HL-60 (cell line): ENCODE measurements at regions not wholly inside any gene's neighbourhood (a gene's known extent, or its start where the extent isn't known, plus 50 kb on each side); places are given as distances from the start of the nearest gene placed in this dataset.

Experiments used
- DNase-seq, 2 experiments: peaks; one replicate each; pipeline ENCODE4 v3.0.0-alpha.2; 2010 to 2020; ENCODE audit warnings: low read depth in 1 of 2, low spot score in 1 of 2
- H3K27ac ChIP-seq: fragments of 250-450 bp; sonication (Bioruptor Pico); replicated peaks from 2 replicates; pipeline ENCODE4 v1.5.1; 2020; ENCODE audit warnings: mild to moderate bottlenecking, moderate library complexity
- H3K27me3 ChIP-seq: fragments of 250-450 bp; sonication (Bioruptor Pico); 2 replicates; pipeline ENCODE4 v1.5.1; 2021; ENCODE audit warnings: mild to moderate bottlenecking, moderate library complexity; ENCODE audit not compliant: insufficient read depth, poor library complexity, severe bottlenecking
- H3K4me3 ChIP-seq: replicated peaks from 2 replicates; pipeline ENCODE4 v1.5.1; 2011; ENCODE audit warnings: mild to moderate bottlenecking, control low read depth, low read length; ENCODE audit not compliant: insufficient read depth
- GABPA ChIP-seq: IDR thresholded peaks from 2 replicates; pipeline ENCODE4 v1.6.1; 2012; ENCODE audit warnings: low read depth
- POLR2AphosphoS5 ChIP-seq: IDR thresholded peaks from 2 replicates; pipeline ENCODE4 v1.6.1; 2012; ENCODE audit warnings: low read depth
- REST ChIP-seq: IDR thresholded peaks from 2 replicates; pipeline ENCODE4 v1.6.1; 2012; ENCODE audit warnings: low read depth; ENCODE audit not compliant: insufficient replicate concordance
- SPI1 ChIP-seq: IDR thresholded peaks from 2 replicates; pipeline ENCODE4 v1.6.1; 2012; ENCODE audit warnings: low read depth, mild to moderate bottlenecking, borderline replicate concordance
- TF ChIP-seq, protein P1 (sequence below): IDR thresholded peaks from one replicate; pipeline ENCODE4 v1.5.1; 2011; ENCODE audit warnings: low read length, control low read depth, inconsistent platforms; ENCODE audit not compliant: insufficient read depth

DNA sequence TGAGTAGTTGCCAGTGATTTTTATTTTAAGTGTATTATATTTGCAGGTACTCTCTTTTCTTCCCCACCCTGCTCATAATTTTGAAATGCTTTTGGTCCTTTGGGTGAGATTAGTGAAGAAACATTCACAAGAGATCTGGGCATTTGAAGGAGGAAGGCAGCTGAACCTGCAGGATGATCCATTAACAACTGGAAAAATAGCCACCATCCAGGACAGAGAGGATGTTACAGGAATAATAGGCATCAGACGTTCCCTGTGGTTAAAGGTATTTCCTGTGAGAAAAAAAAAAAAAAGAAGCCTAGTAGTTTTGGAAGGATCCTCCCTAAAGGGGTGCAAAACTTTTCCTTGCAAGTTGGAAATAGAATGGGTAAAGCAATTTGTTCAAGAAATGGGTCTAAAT is 145.3 kb downstream of the SLC38A4 start:
- no peak for DNase-seq
- no peak overlapping the region for H3K4me3 ChIP-seq
- TF ChIP-seq POLR2AphosphoS5 (no peak), GABPA (no peak), REST (no peak), SPI1 (no peak)
- TF ChIP-seq, protein P1, sequence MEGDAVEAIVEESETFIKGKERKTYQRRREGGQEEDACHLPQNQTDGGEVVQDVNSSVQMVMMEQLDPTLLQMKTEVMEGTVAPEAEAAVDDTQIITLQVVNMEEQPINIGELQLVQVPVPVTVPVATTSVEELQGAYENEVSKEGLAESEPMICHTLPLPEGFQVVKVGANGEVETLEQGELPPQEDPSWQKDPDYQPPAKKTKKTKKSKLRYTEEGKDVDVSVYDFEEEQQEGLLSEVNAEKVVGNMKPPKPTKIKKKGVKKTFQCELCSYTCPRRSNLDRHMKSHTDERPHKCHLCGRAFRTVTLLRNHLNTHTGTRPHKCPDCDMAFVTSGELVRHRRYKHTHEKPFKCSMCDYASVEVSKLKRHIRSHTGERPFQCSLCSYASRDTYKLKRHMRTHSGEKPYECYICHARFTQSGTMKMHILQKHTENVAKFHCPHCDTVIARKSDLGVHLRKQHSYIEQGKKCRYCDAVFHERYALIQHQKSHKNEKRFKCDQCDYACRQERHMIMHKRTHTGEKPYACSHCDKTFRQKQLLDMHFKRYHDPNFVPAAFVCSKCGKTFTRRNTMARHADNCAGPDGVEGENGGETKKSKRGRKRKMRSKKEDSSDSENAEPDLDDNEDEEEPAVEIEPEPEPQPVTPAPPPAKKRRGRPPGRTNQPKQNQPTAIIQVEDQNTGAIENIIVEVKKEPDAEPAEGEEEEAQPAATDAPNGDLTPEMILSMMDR = no peak
- H3K27me3 ChIP-seq = no peaks in the 10 kb centered on the region
- H3K27ac ChIP-seq = no peak overlapping the region

DNA sequence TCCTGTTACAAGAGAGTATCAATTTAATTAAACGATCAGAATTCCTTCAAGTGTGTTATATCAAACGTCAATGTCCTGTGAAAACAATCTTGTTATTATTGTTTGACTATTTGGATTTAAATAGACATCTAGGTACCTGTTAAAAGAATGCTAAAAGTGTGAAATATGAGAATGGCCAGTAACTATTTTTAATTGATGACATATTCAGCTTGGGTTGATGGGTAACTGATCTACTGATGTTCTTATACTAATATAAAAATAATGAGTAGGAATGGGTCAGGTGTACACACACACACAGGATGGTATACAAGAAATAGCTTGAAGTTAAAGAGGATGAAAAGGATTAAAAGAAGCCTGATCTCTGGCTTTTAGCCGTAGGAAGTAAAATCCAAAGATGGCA is 146.0 kb downstream of the SLC38A4 start:
- Histone ChIP-seq H3K4me3 (no peak overlapping the region), H3K27ac (no peak overlapping the region), H3K27me3 (no peaks in the 10 kb centered on the region)
- TF ChIP-seq REST (no peak), SPI1 (no peak), GABPA (no peak), POLR2AphosphoS5 (no peak)
- TF ChIP-seq, protein P1 = no peak
- no peak for DNase-seq

DNA sequence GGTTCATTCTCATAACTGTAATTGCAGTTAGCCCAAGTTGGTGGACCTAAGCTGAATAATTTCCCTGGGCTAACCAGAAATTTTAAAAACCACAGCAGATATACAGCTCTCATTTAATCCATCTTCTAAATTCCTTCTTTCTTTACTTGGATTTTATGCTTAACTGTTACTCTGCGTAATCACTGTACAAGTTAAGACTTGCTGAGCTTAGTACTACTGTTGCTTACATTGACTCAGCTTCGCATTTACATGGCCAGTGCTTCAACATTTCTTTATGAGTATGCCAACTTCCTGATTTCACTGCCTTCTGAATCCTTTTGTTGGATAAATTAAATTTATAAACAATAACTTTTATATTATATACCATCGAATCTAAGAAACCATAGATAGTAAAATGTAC is 147.4 kb downstream of the SLC38A4 start:
- no peak overlapping the region for H3K27ac ChIP-seq
- no peak for DNase-seq
- H3K4me3 ChIP-seq = no peak overlapping the region
- TF ChIP-seq GABPA (no peak), POLR2AphosphoS5 (no peak), REST (no peak), SPI1 (no peak)
- TF ChIP-seq, protein P1 = no peak
- H3K27me3 ChIP-seq = no peaks in the 10 kb centered on the region
